Sigmoid colon (tissue), 6 donors: ENCODE measurements at regions not wholly inside any gene's neighbourhood (a gene's known extent, or its start where the extent isn't known, plus 50 kb on each side); places are given as distances from the start of the nearest gene placed in this dataset.

Experiments
- DNase-seq: peaks from one replicate; pipeline ENCODE4 v3.0.0-alpha.2; 2019
- H3K27ac ChIP-seq, 4 donors: fragments of 200-600 bp; sonication (generic); one replicate each; pipeline ENCODE4 v1.5.1; 2016 to 2019; ENCODE audit warnings: mild to moderate bottlenecking in 1 of 4
- H3K27me3 ChIP-seq, 3 donors: fragments of 200-600 bp; sonication (generic); one replicate each; pipeline ENCODE4 v1.5.1; 2019; ENCODE audit warnings: mild to moderate bottlenecking in 1 of 3
- H3K36me3 ChIP-seq, 4 donors: fragments of 200-600 bp; sonication (generic); one replicate each; pipeline ENCODE4 v1.5.1; 2016 to 2019
- H3K4me1 ChIP-seq, 4 donors: fragments of 200-600 bp; sonication (generic); one replicate each; pipeline ENCODE4 v1.5.1; 2017 to 2019
- H3K4me3 ChIP-seq, 4 donors: fragments of 200-600 bp; sonication (generic); one replicate each; pipeline ENCODE4 v1.5.1; 2017 to 2019; ENCODE audit warnings: mild to moderate bottlenecking in 2 of 4, moderate library complexity in 1 of 4
- H3K9me3 ChIP-seq, 4 donors: fragments of 200-600 bp in 3 of 4; sonication (generic) in 3 of 4; one replicate each; pipeline versions ENCODE4 v1.5.1 to v1.6.1; 2013 to 2019
- EP300 ChIP-seq, 4 donors: sonication (generic); formaldehyde crosslinking; IDR thresholded peaks; one replicate each; pipeline ENCODE4 v1.6.1; 2017; ENCODE audit warnings: antibody characterized with exemption in 4 of 4
- POLR2A ChIP-seq, 2 donors: fragments of 450-650 bp; IDR thresholded peaks; one replicate each; pipeline ENCODE4 v1.6.1; 2016; ENCODE audit warnings: antibody characterized with exemption in 2 of 2, mild to moderate bottlenecking in 2 of 2, moderate library complexity in 2 of 2
- POLR2AphosphoS5 ChIP-seq, 4 donors: sonication (generic); formaldehyde crosslinking; IDR thresholded peaks; one replicate each; pipeline ENCODE4 v1.6.1; 2017; ENCODE audit warnings: antibody characterized with exemption in 4 of 4
- WGBS, 2 donors: extraction: QIAGEN DNeasy Blood & Tissue Kit; methylation state at CpG; one replicate each; pipeline ENCODE4 v1.1.7; 2013; 5-methylcytosine and 5-hydroxymethylcytosine counted together
- intact Hi-C: fragments of 100-400 bp; cut with DNase I; formaldehyde crosslinking; loops from one replicate; pipeline ENCODE4 v1.15.1; 2023
- TF ChIP-seq, protein P1 (sequence below), 4 experiments: fragments of 450-650 bp in 3 of 4; fragments of 200-600 bp in 1 of 4; IDR thresholded peaks; one replicate each; pipeline ENCODE4 v1.5.1; 2016 to 2019; ENCODE audit warnings: antibody characterized with exemption in 4 of 4, mild to moderate bottlenecking in 3 of 4, moderate library complexity in 2 of 4
- donor health status: healthy with polysubstance abuse.
- donor health status: healthy.

DNA sequence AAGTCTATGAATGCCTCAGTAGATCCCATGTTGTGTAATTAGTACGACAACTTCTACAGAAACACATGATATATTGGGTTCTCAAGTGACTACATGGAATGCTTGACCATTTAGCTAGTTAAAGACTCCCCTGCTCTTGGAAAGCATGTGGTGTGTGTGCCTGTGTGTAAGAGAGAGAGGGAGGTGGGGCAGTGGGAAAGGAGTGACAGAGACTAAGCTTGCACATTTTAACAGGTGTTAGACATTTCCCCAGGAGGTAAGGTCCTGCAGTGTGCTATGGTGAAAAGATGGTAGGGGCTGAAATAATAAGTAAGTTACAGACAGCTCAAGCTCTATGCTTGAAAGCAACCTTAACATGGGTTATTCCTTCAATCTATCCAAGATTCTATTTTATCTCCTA is 241.7 kb upstream of the GHITM start:
- DNase-seq = no peak
- WGBS, 2 donors = 71 to 82% methylated on average over 1 of the region's 1 CpG
- Histone ChIP-seq H3K36me3 (no peaks in the 10 kb centered on the region), H3K4me1 (no peaks in the 10 kb centered on the region), H3K9me3 (no peaks in the 10 kb centered on the region), H3K27me3 (no peaks in the 10 kb centered on the region), H3K27ac (no peak overlapping the region), H3K4me3 (no peak overlapping the region)
- intact Hi-C loops = no loop called here
- TF ChIP-seq POLR2A (IDR thresholded peaks at IDR 0.05) (no peak), POLR2AphosphoS5 (IDR thresholded peaks at IDR 0.05) (no peak), EP300 (IDR thresholded peaks at IDR 0.05) (no peak)
- TF ChIP-seq, protein P1, sequence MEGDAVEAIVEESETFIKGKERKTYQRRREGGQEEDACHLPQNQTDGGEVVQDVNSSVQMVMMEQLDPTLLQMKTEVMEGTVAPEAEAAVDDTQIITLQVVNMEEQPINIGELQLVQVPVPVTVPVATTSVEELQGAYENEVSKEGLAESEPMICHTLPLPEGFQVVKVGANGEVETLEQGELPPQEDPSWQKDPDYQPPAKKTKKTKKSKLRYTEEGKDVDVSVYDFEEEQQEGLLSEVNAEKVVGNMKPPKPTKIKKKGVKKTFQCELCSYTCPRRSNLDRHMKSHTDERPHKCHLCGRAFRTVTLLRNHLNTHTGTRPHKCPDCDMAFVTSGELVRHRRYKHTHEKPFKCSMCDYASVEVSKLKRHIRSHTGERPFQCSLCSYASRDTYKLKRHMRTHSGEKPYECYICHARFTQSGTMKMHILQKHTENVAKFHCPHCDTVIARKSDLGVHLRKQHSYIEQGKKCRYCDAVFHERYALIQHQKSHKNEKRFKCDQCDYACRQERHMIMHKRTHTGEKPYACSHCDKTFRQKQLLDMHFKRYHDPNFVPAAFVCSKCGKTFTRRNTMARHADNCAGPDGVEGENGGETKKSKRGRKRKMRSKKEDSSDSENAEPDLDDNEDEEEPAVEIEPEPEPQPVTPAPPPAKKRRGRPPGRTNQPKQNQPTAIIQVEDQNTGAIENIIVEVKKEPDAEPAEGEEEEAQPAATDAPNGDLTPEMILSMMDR (IDR thresholded peaks at IDR 0.05) = no peak

DNA sequence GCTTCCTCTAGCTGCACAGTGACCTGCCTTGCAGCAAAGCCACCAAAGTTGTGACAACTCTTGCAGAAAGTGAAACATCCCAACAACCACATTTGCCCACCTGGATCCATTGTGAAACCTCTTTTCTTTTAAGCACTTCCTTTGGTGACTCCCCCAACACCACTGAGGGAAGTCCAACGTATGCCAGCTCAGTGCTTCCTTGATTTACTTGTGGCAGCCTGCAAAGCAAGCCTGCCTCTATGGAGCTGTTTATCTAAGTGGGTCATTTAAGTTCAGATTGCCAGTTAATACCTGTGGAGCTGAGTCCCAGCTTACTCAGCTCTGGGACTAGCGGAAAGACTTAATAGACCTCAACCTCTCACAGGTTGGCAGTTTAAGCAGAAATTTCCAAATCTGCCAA is 230.8 kb upstream of the GHITM start:
- Histone ChIP-seq H3K36me3 (no peaks in the 10 kb centered on the region), H3K4me1 (no peaks in the 10 kb centered on the region), H3K9me3 (no peaks in the 10 kb centered on the region), H3K4me3 (no peak overlapping the region), H3K27me3 (no peaks in the 10 kb centered on the region), H3K27ac (no peak overlapping the region)
- intact Hi-C loops = no loop called here
- WGBS, 2 donors = 55 to 64% methylated on average over 2 of the region's 2 CpGs
- DNase-seq = no peak
- TF ChIP-seq POLR2A (IDR thresholded peaks at IDR 0.05) = no peak
- no peak for TF ChIP-seq POLR2AphosphoS5 (IDR thresholded peaks at IDR 0.05)
- TF ChIP-seq EP300 (IDR thresholded peaks at IDR 0.05) = no peak
- TF ChIP-seq, protein P1 (IDR thresholded peaks at IDR 0.05) = no peak

DNA sequence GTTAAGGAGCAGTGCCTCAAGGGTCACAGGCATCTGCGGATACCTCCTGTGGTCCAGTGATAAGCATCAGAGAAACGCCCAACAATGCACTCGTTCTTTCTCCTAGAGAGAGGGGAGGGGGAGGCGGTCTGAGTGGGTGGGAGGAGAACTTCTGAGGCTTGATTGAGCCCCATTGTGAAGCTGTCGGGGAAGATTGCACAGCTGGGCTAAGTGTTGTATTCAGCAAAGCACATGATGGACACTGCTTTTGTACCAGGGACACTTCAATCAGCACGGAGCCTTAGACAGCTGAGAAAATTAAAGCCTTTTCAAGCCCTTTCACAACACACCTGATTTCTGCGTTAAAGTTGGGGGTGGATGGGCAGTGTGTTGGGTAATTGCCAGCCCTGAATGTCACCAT is 230.3 kb upstream of the GHITM start:
- WGBS, 2 donors = 40 to 46% methylated on average over 7 of the region's 7 CpGs
- no peaks in the 10 kb centered on the region for H3K27me3 ChIP-seq
- H3K9me3 ChIP-seq = no peaks in the 10 kb centered on the region
- H3K4me3 ChIP-seq = no peak overlapping the region
- TF ChIP-seq, protein P1 (IDR thresholded peaks at IDR 0.05) = no peak
- TF ChIP-seq POLR2AphosphoS5 (IDR thresholded peaks at IDR 0.05) = no peak
- no peak for TF ChIP-seq POLR2A (IDR thresholded peaks at IDR 0.05)
- no peak for TF ChIP-seq EP300 (IDR thresholded peaks at IDR 0.05)
- intact Hi-C loops = no loop called here
- no peaks in the 10 kb centered on the region for H3K4me1 ChIP-seq
- H3K36me3 ChIP-seq = no peaks in the 10 kb centered on the region
- no peak overlapping the region for H3K27ac ChIP-seq
- no peak for DNase-seq

DNA sequence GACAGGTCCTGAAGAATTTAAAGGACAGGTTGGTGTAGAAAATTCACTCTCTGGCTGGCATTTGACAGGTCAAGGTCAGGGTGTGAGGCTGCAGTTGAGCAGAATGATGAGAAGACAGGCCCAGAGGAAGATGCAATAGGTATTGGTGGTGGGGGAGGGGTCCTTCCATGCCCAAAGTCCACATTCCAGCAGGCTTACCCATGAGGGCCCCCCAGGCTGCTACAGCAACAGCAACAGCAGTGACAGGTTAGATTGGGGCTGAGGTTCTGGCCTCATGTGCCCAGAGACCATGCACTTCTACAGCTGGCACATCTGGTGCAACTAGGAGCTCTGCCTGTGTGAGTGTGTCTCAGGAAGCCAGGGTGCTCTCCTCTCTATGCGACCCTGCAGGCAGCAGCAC is 223.5 kb upstream of the GHITM start:
- no peaks in the 10 kb centered on the region for H3K9me3 ChIP-seq
- WGBS, 2 donors = 72 to 76% methylated on average over 1 of the region's 1 CpG
- TF ChIP-seq POLR2AphosphoS5 (IDR thresholded peaks at IDR 0.05) (no peak), EP300 (IDR thresholded peaks at IDR 0.05) (no peak), POLR2A (IDR thresholded peaks at IDR 0.05) (no peak)
- TF ChIP-seq, protein P1 (IDR thresholded peaks at IDR 0.05) = no peak

More for the DNA sequence above, 223.5 kb upstream of the GHITM start:
- intact Hi-C loops = no loop called here
- H3K4me1 ChIP-seq = peaks cover 0 to 6% (median 0%) of the 10 kb centered on the region in 4 donors
- no peaks in the 10 kb centered on the region for H3K27me3 ChIP-seq
- H3K27ac ChIP-seq = no peak overlapping the region
- no peaks in the 10 kb centered on the region for H3K36me3 ChIP-seq
- H3K4me3 ChIP-seq = no peak overlapping the region
- DNase-seq = no peak
